ENCODE measurements at regions not wholly inside any gene's neighbourhood (a gene's known extent, or its start where the extent isn't known, plus 50 kb on each side); places are given as distances from the start of the nearest gene placed in this dataset.

GRCh38 chr5:119943148-119943547 is 313.8 kb downstream of the FAM170A start:
- DNase-seq (ENCODE audit: extremely low spot score in 2 of 2): no peak
- TF ChIP-seq, protein P1, sequence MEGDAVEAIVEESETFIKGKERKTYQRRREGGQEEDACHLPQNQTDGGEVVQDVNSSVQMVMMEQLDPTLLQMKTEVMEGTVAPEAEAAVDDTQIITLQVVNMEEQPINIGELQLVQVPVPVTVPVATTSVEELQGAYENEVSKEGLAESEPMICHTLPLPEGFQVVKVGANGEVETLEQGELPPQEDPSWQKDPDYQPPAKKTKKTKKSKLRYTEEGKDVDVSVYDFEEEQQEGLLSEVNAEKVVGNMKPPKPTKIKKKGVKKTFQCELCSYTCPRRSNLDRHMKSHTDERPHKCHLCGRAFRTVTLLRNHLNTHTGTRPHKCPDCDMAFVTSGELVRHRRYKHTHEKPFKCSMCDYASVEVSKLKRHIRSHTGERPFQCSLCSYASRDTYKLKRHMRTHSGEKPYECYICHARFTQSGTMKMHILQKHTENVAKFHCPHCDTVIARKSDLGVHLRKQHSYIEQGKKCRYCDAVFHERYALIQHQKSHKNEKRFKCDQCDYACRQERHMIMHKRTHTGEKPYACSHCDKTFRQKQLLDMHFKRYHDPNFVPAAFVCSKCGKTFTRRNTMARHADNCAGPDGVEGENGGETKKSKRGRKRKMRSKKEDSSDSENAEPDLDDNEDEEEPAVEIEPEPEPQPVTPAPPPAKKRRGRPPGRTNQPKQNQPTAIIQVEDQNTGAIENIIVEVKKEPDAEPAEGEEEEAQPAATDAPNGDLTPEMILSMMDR (IDR thresholded peaks at IDR 0.05): peak in 1 of 3 experiments; percentile 19
- no peak for TF ChIP-seq POLR2AphosphoS5 (IDR thresholded peaks at IDR 0.05; ENCODE audit: insufficient read depth in 1 of 2, low read depth in 1 of 2)

DNA sequence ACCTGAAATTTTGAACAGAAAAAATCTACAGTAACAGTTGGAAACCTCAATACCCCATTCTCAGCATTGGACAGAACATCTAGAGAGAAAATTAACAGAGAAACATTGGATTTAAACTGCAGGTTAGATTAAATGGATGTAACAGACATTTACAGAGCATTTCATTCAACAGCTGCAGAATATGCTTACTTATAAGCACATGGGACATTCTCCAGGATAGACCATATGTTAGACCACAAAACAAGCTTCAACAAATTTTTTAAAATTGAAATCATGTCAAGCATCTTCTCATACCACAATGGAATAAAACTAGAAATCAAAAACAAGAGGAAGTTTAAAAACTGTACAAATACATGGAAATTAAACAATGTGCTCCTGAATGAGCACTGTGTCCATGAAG is 316.3 kb downstream of the FAM170A start:
- TF ChIP-seq POLR2A (IDR thresholded peaks at IDR 0.05): no peak
- no peak for TF ChIP-seq POLR2AphosphoS5 (IDR thresholded peaks at IDR 0.05; ENCODE audit: insufficient read depth in 1 of 2, low read depth in 1 of 2)
- TF ChIP-seq, protein P1 (IDR thresholded peaks at IDR 0.05): no peak
- no peak overlapping the region for H3K27ac ChIP-seq
- intact Hi-C loops (cut with DNase I): no loop called here
- no peaks in the 10 kb centered on the region for H3K4me1 ChIP-seq
- DNase-seq (ENCODE audit: extremely low spot score in 2 of 2): no peak
- H3K36me3 ChIP-seq: no peaks in the 10 kb centered on the region
- no peaks in the 10 kb centered on the region for H3K9me3 ChIP-seq
- H3K27me3 ChIP-seq: no peaks in the 10 kb centered on the region
- no peak overlapping the region for H3K4me3 ChIP-seq

More at GRCh38 chr5:119943148-119943547, 313.8 kb downstream of the FAM170A start:
- H3K9me3 ChIP-seq: no peaks in the 10 kb centered on the region
- no peak overlapping the region for H3K4me3 ChIP-seq
- intact Hi-C loops (cut with DNase I): no loop called here
- no peak overlapping the region for H3K27ac ChIP-seq
- no peaks in the 10 kb centered on the region for H3K36me3 ChIP-seq
- H3K4me1 ChIP-seq: no peaks in the 10 kb centered on the region
- H3K27me3 ChIP-seq: no peaks in the 10 kb centered on the region

DNA sequence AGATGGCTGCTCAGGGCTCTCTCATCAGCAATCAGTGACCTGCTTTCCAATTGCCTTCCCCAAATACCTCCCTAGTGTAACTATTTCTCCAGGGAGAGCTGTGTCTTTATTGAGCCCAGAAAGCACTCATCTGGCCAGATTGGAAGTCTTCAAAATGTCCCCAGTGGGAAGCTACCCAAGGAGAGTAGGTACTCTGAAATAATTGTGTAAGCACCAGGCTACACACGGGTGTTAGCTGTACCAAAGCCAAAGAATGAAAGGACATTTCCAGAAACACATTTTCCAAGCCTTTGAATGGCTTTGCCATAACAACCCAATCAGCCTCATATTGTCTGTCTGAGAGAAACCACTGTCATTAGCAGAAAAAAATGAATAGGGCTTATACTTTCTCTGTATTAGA is 318.8 kb downstream of the FAM170A start:
- H3K27me3 ChIP-seq: no peaks in the 10 kb centered on the region
- H3K4me1 ChIP-seq: no peaks in the 10 kb centered on the region
- TF ChIP-seq, protein P1 (IDR thresholded peaks at IDR 0.05): no peak
- TF ChIP-seq POLR2AphosphoS5 (IDR thresholded peaks at IDR 0.05; ENCODE audit: insufficient read depth in 1 of 2, low read depth in 1 of 2): no peak
- no peak for TF ChIP-seq POLR2A (IDR thresholded peaks at IDR 0.05)
- H3K36me3 ChIP-seq: no peaks in the 10 kb centered on the region
- H3K9me3 ChIP-seq: no peaks in the 10 kb centered on the region
- intact Hi-C loops (cut with DNase I): no loop called here
- no peak overlapping the region for H3K4me3 ChIP-seq
- DNase-seq (ENCODE audit: extremely low spot score in 2 of 2): no peak
- H3K27ac ChIP-seq: no peak overlapping the region

DNA sequence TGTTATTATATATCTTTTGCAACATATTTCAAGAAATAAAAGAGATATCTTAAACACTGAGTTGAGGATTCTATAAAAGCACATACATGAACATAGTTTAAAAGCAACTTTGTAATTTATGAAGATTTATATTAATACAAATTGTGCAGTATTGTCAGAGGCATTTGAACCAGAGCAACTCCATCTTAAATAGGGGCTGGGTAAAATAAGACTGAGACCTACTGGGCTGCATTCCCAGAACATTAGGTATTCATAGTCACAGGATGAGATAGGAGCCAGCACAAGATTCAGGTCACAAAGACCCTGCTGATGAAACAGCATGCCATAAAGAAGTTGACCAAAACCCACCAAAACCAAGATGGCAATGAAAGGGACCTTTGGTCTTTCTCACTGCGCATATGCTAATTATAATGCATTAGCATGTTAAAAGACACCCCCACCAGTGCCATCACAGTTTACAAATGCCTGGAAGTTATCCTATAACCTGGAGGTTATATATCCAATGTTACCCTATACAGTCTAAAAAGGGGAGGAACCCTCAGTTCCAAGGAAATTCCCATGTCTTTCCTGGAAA is 320.2 kb downstream of the FAM170A start:
- H3K27me3 ChIP-seq: no peaks in the 10 kb centered on the region
- no peak overlapping the region for H3K27ac ChIP-seq
- intact Hi-C loops (cut with DNase I): no loop called here
- H3K4me1 ChIP-seq: no peaks in the 10 kb centered on the region
- no peaks in the 10 kb centered on the region for H3K36me3 ChIP-seq
- no peak for DNase-seq (ENCODE audit: extremely low spot score in 2 of 2)
- no peak for TF ChIP-seq POLR2AphosphoS5 (IDR thresholded peaks at IDR 0.05; ENCODE audit: insufficient read depth in 1 of 2, low read depth in 1 of 2)
- no peak for TF ChIP-seq POLR2A (IDR thresholded peaks at IDR 0.05)
- TF ChIP-seq, protein P1 (IDR thresholded peaks at IDR 0.05): no peak
- H3K4me3 ChIP-seq: no peak overlapping the region
- H3K9me3 ChIP-seq: no peaks in the 10 kb centered on the region

- Histone ChIP-seq H3K4me1 (no peaks in the 10 kb centered on the region), H3K27ac (no peak overlapping the region), H3K27me3 (no peaks in the 10 kb centered on the region), H3K4me3 (no peak overlapping the region), H3K9me3 (no peaks in the 10 kb centered on the region), H3K36me3 (no peaks in the 10 kb centered on the region)
- DNase-seq (ENCODE audit: extremely low spot score in 2 of 2): no peak
- no peak for TF ChIP-seq POLR2A (IDR thresholded peaks at IDR 0.05)
- TF ChIP-seq, protein P1 (IDR thresholded peaks at IDR 0.05): no peak
- TF ChIP-seq POLR2AphosphoS5 (IDR thresholded peaks at IDR 0.05; ENCODE audit: insufficient read depth in 1 of 2, low read depth in 1 of 2): no peak
- intact Hi-C loops (cut with DNase I): no loop called here
Observed at GRCh38 chr5:119951330-119951934, 322.1 kb downstream of the FAM170A start.
